ENCODE measurements at regions not wholly inside any gene's neighbourhood (a gene's known extent, or its start where the extent isn't known, plus 50 kb on each side); places are given as distances from the start of the nearest gene placed in this dataset.

DNA sequence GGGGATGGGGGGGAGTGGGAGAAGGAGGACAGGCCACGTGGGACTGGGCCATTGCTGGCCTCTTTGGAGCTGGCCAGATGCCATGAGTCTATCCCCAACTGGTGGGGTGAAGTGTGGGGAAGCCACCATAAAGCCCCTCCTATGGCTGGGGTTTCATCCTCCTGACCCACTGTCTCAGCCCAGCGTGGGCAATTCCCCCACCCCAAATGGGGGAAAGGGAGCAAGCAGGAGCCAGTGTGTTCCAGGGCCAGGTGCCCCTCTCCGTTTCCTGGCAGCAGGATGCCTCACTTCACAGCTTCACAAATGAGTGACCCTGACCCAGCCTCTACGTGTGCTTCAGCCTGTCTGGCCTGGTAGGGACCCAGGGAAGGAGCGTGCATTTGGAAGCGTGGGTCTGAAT is 474.7 kb upstream of the HS6ST1 start:
- DNase-seq (ENCODE audit: low read depth), result no peak

DNA sequence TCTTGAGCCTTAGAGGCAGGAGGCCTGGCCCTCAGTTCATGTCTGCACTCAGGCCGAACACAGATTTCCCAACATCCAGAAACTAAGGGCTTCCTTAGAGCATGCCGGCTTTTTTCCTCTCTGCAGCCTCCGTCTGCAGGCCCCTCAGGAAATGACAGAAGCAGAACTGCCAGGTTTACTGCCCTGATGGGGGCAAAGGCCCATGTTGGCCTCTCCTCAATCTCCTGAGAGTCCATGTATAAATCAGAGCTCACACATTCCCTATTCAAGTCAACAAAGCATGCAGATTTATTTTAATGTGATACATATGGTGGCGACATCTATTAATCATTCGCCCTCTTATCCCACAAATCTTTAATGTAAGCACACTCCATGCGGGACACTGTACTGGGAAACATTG is 475.6 kb upstream of the HS6ST1 start:
- no peak for DNase-seq (ENCODE audit: low read depth)

DNA sequence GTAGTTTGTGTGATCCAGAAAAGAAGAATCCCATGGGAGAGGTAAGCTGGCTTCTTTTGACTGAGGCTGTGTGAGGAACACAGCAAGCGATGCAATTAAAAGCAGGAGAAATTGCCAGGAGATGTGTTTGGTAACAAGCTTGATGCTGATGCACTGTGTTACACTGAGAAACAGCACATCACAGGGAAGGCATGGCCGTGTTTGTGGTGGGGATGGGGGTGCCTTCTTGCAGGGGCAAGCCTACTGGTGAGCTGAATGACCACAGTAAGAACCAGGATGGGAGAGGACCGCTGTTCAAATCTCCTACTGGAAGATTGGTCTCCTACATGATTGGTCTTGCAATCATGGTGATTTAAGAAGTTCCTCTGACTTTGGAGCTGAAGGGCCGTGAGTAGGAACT is 477.7 kb upstream of the HS6ST1 start:
- DNase-seq (ENCODE audit: low read depth), result no peak

DNA sequence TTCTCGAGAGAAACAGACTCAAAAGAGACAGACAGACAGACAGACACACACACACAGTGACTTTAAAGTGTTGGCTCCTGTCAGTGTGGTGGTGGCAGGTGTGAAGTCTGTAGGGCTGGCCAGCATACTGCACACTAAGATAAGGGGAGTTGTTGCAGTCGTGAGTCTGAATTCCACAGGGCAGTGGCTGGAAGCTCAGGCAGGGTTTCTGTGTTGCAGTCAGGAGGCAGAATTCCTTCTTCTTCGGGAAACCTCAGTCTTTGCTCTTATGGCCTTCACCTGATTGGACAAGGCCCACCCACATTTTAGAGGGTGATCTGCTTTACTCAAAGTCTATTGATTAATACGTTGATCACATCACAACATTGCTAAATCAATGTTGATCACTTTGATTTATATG is 478.4 kb upstream of the HS6ST1 start:
- DNase-seq (ENCODE audit: low read depth), result no peak

DNA sequence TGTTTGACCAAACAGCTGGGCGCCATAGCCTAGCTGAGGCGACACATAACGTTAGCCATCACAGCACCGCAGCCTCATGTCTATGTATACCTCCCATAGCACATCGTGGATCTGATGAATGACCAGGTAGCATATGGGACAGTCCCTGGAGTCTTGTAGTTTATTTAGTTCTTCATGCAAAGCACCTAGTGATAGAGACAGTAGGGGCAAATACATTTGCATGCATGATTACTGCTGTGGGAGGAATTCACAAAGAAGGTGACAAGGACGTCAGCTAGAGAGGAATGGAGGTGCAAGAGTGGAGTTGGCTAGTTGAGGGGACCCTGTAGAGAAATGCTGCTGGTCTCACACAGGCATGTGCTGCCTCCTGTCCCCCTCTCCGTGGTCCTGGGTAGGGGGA is 478.9 kb upstream of the HS6ST1 start:
- DNase-seq (ENCODE audit: low read depth), result no peak

DNA sequence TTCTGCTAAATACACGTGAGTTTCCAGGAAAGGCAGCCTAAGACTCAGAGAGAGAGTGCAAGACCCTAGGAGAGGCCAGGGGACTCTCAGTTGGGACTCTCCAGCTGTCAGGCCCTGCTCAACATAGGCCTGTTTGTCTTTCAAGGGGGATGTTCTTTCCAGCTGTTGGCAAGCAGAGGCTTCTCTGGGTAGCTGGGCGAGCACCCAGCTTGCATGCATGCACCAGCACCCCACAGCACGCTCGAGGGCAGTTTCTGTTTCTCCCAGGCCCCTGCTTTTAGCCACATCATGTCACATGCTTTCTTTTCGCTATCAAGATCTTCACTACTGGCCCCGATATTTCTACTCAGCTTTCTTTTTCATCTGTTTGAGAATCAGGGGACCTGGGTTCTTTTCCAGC is 479.3 kb upstream of the HS6ST1 start:
- no peak for DNase-seq (ENCODE audit: low read depth)

DNA sequence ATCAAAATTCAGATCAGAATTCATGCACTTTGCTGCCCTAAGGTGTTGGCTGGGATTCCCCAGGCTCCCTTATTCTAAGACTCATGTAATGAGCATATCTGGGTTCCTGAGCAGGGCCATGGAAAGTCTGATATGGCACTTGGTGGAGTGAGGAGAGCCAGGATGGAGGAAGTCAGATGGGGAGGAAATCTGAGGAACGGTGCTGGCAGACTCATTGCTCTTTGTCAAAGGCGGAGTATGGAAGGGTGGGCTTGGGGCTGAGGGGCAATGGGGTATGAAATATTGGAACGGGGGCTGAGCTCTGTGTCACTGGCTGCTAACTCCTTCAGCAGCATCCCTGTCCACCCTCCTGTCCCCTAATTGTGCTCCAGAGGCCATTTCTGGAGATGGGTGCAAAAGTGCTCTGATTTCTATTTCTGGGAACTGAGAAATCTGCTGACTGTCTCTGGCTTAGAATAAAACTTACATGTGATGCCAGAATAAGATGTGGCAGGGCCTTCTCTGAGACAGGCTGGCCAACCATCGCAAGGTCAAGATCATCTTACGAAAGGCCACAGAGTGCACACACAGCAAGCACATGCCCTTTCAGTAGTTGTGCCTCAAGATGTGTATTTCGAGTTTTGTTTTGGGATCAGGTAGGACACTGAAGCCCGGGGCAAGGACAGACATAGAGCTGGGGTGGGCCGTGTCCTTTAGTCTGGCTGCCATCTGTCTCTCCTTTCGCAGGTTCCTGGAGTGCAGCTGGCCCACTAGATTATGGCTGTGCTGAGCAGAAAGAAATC is 480.0 kb upstream of the HS6ST1 start:
- DNase-seq (ENCODE audit: low read depth), result no peak

DNA sequence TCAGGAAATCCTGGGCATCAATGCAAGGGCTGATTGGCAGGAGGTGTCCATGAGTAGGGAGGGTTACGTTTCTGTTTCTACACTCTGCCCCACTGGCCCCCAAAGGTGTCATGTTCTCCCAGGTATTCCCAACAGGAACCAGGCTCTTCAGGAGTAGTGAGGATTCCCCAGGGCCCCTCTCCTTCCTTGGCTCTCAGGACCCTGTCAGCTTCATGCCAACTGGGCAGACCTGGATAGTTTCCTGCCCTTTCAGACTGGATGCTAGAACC is 480.6 kb upstream of the HS6ST1 start:
- DNase-seq (ENCODE audit: low read depth), result no peak

DNA sequence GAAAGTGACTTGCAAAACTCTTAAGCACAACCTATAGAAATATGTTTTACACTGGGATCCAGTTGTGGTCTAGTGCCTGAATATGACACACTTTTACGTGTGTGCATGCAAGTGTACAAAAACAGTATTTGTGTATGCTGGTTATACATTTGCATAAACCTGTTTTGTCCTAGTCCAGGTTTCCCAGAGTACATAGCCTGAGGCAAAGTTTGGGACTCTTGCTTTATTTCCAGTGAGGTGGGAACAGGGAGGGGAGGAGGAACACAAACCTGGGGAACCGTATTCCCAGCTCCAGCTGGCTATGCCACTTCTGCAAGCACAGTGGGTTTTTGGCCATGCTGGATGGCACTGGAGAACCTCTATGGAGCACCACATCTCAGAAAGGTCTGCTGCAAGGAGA is 481.1 kb upstream of the HS6ST1 start:
- no peak for DNase-seq (ENCODE audit: low read depth)

DNA sequence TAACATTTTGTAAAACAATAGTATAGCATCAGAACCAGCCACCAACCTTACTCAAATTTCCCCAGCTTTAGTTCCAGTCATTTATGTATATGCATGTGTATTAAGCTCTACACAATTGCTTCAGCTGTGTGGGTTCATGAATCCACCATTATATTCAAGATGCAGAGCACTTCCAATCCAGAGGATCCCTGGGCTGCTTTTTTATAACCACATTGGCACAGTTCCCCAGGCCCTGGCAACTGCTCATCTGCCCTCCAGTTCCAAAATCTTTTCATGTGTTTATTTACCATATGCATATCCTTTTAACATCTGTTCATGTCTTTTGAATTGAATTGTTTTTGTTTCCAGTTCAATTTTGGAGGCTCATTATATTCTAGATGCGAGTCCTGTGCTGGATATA is 482.9 kb upstream of the HS6ST1 start:
- DNase-seq (ENCODE audit: low read depth), result no peak

DNA sequence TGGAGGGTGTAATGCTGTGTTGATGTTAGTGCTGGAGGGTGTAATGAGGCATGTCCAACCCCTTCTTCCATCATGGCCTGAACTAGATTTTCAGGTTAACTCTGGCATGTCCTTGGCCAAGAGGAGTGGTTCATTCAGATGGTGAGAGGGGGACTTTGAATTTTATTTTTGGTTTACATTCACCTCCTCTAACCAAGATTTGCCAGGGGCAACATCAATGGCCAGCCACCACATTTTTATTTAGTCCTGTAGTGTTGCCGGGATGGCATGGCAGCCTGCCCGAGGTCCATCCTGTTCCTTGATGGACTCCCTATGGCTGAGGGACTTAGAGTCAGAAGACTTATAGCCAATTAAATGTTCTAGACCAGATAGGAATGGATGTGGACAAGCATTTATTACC is 484.6 kb upstream of the HS6ST1 start:
- DNase-seq (ENCODE audit: low read depth), result no peak

DNA sequence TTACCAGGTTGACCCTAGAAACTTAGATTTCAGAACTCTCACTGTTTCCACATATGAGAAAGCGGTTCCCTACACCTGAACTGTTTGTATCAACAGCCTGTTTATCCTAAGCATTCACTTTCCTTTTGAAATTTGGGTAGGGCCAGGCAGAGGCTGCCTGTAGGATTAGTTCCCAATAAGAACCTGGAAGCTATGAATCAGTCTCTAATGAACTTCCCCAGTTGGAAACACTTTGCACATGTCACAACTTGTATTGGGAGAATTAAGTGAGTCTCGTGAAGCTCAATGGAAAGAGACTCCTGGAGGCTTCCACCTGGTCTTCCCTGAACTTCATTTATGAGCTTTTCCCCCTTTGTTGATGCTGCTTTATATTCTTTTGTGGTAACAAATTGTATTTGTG is 486.6 kb upstream of the HS6ST1 start:
- no peak for DNase-seq (ENCODE audit: low read depth)

DNA sequence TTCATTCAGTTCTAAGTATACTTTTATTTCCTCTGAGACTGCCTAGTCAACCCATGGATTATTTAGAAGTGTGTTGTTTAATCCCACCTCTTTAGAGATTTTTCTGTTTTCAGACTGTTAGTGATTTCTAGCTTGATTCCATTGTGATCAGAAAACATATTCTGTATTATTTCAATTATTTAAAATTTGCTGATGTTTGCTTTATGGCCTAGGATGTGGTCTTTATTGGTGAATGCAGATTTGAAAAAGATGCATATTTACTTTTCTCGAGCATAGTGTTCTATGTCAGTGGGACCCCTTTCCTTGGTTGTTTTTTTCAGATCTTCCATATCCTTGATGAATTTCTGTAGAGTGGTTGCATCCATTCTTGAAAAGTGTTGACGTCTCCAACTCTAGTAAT is 487.2 kb upstream of the HS6ST1 start:
- no peak for DNase-seq (ENCODE audit: low read depth)

DNA sequence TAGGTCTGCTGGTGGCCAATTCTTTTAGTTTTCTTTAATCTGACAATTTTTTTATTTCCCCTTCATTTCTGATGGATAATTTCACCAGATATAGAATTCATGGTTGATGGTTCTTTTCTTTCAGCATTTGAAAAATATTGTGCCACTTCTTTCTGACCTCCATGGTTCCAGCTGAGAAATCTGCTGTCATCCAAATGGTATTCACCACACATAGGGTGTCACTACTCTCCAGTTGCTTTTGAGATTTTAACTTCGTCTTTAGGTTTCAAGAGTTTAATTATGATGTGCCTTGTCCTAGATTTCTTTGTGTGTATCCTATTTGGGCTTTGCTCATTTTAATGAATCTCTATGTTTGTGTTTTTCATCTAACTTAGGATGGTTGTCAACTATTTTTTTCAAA is 488.6 kb upstream of the HS6ST1 start:
- DNase-seq (ENCODE audit: low read depth), result no peak

DNA sequence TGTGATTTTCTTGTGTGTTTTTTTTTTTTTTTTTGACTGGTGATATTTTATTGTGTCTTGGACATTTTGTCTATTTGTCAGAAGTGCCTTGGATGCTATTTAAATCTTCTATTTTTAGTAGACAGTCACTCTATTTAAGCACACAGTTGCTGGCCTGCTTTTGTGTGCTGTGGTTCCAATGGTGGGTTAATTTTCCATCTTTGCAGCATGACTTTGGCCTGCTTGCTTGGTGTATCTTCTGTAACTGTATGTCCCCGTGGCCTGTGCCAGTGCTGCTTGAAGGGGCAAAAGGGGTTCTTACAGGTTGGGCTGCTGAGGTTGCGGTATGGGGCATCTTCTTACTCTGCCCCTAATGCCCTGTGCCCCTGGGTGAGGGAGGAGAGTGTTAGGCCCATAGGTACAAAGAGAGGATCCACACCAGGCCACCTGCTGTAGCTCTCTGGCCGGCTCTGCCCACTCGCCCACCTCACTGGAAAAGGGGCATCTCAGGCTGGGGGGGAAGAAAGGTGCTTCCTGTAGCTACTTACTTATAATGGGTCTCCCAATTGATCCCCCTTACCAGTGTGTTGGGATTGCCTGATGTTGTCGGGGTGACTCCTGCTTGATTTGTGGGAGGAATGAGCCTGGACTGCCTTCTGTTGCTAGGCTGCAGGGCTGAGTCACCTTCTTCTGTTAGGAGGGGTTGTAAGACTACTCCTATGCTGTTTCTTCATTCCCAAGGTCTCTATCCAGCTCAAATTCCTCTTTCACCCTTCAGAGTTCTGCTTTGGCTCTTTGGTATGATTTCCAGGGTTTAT is 490.0 kb upstream of the HS6ST1 start:
- DNase-seq (ENCODE audit: low read depth), result no peak

DNA sequence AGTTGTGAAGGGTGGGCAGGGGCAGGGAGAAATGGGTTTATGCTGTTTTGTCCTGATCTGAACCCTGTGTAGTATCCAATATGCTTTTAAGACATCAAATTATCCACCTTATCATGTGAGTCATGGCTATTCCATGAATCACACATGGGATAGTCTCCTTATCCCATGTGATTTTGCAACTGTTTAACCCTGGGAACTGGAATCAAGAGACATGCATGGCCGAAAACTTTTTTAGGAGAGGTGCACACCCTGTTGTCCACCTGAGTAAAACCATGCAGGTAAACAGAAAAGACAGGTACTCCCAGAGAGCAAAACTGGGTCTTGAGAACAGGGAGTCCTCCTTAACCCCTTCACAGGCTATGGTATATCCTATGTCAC is 490.6 kb upstream of the HS6ST1 start:
- DNase-seq (ENCODE audit: low read depth), result no peak

DNA sequence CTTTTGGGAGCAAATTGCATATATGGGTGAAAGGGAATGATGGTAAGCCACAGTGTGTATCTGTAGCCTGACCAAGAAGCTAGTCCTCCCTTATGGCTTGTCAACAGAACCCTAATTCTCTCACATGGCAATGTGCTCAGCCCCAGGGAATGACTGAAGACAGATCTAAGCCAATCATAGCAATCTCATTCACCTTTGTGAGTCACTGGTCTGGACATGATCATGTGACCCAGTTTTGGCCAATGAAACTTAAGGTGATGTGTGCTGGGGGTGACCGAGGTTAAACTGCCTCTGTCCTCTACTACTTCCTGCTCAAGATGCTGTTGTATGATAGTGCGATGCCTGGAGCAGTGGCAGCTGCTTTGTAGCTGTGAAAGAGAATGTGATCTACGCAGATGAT is 491.2 kb upstream of the HS6ST1 start:
- no peak for DNase-seq (ENCODE audit: low read depth)

DNA sequence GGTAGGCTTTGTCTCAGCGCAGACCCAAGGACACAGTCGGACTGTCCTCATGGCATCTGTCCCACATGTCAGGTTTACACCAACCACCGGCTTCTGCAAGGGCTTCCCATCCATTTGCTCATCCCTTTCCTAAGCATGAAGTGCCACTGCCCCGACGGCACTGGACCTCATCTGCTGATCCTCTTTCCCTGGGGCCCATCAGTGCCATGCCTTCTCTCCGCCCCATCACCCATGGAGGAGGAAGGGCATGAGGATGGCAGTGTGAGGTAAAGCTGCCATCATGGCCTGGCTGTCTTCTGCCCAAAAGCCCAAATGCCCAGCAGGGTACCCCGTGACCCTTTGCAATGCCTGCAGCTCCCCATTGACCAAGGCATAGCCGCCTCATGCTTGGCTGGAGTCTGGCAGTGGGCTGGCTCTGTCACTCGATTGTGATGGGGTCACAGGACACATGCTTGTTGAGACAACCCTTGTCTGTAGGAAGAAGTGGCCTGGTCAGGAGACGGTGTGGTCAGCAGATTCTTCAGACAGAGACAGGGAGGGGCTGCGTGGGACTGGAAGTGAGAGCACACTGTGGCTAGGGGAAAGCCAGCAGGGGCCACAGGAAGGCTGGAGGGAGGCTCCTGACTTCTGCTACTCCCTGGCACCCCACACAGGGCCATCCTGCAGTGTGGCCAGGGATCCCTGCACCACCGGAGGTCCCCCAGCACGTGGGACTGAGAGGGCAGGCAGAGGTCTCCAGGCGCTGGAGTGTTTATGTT is 493.7 kb upstream of the HS6ST1 start:
- no peak for DNase-seq (ENCODE audit: low read depth)

DNA sequence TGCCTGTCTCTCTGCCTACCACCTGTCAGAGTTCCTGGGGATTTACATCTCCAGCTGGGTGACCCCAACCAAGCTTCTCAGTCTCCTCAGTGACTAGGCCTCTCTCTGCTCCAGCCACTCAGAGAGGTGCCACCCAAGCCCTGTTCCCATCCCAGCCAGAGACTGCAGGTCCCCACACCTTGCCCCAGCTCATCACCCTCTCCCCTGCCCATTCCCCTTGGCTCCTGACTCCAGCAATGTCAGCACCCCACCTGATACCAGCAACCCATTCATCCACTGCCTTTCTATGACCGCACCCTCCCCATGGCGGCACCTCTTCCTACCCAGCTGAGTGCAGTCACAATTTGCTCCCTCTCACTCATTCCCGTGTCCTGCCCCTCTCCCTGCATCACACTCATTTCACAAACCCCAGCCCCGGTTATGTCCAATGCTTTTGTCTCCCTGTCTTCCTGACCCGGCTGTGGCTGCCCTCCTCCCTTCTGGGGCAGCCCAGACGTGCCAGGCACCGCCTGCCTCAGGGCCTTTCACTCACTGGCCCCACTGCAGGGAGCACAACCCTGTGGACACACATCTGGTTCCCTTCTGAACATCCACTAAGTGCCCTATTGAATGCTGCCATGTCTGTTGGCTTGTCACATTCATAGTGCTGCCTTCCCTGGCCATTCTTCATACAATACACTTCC is 494.8 kb upstream of the HS6ST1 start:
- no peak for DNase-seq (ENCODE audit: low read depth)

DNA sequence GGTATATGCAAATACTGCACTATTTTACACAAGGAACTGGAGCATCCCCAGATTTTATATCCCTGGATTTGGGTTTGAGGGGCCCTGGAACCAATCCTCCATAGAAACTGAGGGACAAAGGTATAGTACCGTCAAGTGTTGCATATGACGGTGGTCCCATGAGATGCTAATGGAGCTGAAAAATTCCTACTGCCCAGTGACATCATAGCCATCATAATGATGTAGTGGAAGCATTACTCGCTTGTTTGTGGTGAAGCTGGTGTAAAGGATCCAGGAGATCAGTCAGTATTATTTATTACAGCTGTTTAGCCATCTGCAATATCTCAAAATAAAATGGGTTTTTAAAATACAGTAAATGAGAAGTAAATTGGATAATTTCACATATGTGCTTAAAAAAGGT is 496.6 kb upstream of the HS6ST1 start:
- no peak for DNase-seq (ENCODE audit: low read depth)

DNA sequence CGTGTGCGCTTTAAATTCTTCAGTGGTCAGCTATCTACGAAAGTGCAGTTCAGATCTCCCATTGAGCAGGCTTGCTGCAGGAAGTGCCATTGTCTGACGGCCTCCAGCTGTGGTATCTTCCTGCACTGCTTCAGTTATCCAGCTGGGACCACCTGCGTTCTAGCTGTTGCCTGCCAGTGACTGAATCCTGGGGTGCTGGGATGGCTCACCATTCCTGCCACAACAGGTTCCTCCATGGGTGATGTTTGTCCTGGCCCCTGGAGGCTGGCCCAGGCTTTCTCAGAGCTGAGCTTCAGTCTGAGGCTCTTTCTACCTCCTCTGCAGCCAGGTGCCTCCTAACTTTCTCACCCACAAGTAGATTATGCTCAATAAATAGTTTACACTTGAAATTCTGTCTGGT is 498.5 kb upstream of the HS6ST1 start:
- DNase-seq (ENCODE audit: low read depth), result no peak

DNA sequence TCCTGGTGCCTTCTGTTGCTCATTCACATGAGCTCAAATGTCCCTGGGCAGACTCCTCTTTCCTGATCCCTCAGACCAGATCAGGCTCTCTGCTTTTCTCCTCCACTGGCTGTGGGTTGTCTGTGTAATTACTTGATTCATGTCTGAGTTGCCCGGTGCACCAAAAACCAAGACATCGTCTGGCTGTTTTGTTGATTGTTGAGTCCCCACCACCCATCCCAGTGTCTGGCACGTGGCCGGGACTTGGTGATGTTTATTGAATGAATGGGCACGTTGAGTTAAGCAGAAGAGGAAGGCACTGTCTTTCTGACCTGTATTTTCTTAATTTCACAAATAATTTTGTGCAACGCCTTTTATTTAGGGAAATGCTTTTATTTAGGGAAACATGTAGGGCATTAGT is 499.1 kb upstream of the HS6ST1 start:
- no peak for DNase-seq (ENCODE audit: low read depth)

DNA sequence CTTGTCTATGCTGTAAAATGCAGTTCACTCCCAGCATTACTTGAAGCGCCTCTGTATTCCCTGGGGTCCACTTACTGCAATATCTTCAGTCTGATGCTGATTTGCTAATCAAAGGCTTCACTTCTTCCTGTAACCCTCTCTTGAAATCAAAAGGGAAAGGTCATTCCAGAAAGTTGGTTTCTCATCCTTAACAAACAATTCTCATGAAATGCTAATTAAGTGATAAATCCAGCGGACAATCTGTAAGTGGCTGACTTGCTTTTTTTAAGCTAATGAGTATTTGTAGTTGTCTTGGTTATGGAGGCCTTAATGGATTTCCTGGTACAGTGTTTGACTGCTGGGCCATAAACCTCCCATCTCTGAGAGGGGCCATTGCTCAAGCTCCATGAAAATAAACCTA is 499.6 kb upstream of the HS6ST1 start:
- no peak for DNase-seq (ENCODE audit: low read depth)
